ENCODE measurements at regions not wholly inside any gene's neighbourhood (a gene's known extent, or its start where the extent isn't known, plus 50 kb on each side); places are given as distances from the start of the nearest gene placed in this dataset.
A peak's percentile ranks its signal among the peaks of the same experiment; 100 is the strongest.
"Not testable (repeated sequence)": the region's sequence is repeated elsewhere in the genome, so short reads cannot be mapped to it uniquely, and the experiment has no call there.

DNA sequence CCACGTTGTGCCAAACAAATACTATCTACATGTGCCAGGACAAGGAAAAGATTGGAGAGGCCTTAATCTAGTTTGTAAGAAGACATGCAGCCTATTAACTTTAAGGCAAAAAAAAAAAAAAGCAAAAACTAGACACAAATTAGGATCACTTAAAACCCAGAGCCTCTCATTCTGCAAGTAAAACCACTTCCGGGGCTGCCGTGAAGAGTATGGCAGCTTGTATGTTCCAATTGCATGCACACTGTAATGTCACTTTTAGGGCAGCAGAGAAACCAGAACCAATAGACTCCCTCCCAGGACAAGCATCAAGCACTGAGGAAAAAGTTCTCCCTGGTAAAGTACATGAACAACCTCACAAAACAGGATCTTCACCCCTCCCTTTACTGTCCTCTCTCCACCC lies 70.6 kb downstream of the RSL24D1 start:
- DNase-seq, result no peak

DNA sequence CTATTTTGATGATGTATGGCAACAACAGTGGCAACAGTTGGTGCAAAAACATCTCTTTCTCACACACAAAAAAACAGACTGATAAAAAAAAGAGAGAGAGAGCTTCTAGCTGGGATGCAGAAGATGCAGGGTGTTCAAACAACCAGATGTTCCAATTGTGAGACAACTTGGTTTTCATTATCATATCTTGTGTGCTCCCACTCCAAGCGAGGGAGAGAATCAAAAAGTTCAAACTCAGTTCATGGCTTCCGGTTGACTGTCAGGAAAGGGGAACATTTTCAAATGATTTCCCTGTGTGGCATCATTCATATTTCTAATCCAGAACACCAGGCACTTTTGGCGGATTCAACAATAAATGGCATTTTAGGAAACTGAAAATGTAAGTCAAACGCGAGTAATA lies 72.1 kb downstream of the RSL24D1 start:
- no peak for DNase-seq

DNA sequence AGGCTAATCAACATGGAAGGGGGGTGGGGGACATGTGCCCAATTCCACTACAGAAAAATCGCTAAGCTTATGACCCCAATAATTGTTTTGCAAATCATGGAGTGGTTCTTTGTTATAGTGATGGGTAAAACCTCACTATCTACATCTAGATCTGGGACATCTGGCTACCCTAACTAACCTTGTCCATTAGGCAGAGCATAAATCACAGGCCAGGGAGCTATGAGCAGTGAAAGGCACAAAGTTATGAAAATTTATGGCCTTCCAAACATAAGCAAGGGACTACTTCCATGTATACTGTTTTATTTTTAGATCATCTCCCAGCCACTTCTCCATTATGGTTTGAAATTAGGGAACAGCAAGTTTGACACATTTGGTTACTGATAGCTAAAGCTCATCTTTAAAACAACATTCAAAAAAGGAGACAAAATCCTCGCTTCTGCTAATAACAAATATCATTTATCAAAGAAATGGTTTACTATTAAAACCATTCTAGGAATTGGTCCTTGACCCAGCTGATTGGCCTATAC lies 78.3 kb downstream of the RSL24D1 start:
- DNase-seq, result no peak

DNA sequence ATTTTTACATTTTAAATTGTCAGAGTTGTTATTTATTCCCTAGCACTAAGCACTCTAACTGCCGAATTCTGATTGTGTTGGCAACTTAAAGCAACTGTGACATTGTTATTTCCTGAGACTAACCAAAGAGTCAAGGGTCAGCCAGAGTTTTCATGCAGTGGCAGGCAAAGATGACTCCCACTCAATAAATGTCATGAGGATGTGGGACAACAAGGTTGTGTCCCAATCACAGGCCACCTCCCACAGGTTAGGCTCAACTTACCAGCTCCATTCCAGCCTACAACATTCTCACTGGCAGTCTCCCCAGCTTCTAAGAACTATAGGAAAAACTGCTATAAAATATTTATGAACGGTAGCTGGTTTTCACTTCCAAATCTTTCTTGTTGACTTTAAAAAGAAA lies 80.1 kb downstream of the RSL24D1 start:
- no peak for DNase-seq

DNA sequence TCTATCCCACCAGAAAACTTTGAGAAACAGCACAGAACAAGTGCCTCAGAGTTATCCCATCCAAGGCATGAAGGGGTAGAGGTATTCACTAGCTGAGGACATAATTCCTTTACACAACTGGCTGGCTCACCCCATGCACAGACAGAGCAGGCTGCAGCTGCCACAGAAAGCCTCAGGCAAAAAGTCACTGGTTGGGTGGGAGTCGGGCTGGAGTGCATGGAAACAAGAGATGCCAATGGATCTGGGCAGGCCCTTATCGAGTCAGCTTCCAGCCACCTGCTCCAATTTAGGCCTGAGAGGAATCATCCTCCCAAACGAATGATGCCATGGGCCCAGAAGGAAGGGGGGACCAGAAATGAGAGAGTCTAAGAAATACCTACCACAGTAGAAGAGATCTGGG lies 83.0 kb downstream of the RSL24D1 start:
- DNase-seq, result no peak

DNA sequence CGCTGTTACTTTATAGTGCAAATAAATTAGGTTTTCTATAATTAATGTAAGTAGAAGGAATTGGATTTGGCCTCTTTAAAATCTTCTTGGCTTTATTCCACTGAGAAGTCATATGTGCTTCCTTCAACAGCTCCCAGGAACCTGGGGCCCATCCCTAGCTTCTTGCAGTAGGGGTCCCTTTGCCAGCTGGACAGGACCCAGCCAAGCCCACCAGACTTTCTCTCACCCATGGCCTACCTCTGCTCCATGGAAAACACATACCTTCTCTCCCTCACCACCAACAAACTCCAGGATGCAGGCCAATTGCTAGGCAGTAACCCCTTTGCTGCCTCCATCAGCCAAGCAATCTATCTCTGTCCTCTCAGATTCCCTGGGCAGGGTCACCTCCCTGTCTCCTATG lies 84.0 kb downstream of the RSL24D1 start:
- DNase-seq, result no peak

DNA sequence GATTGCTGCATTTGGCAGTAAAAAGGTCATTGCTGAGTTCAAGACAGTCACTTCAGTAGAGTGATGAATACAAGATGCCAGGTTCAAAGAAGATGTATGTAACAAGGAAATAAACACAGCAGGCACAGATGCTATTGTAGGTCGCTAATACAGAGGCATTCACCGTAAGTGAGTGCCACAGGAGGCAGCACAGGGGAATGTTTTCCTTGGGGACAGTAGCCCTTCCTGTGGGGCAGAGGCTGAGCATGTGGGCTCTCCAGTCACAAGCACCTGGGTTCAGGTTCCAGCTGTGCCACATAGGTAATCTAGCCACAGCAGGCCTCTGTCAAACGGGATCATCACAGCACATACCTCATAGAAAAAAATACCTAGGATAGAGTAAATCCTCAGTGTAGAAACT lies 86.3 kb downstream of the RSL24D1 start:
- DNase-seq, result no peak

DNA sequence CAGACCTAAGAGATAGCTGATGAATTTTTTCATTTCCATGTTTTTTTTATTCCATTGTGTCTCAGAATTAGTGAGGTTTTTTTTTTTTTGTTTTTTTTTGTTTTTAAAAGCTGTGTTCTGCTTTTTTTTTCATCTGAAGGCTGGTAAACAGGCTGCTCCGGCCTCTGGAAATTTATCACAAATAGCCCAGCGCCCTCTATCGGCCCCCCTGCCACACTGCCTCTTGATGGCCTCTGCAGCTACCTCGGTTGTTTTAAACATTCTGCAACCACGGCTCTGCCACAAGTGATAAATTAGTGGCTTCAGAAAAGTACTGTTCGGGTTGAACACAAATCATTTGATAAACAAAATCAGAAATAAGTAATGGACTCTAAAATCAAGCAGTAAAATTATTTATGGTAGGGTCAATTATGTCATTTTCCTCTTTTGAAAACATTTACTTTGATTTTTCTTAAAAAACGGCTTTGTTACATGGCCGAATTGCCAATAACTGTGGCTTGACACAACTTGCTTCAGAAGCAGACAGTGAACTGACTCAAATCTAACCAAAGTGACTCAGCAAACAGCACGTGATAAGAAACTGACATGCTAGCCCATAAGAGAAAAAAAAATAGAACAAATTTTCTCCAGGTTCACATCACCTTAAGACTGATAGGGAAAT lies 87.8 kb downstream of the RSL24D1 start:
- peak; percentile 23 for DNase-seq

DNA sequence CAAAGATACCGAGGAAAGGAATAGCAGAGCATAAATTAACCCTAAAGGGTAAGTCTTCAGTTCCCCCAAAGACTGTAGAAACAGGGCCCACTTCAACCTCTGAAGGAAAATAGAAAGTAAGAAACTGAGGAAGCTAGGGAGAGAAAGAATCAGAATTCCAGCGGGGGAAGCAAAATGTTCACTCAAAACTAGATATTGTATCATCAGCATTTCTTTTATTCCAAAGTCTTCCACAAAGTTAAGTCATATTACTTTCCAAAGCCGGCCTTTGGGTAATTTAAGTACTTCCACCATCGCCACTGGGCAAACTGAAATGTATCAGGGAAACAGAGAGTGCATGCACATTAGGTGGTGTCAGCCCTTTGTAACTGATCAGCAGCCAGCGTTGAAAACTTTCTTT lies 88.3 kb downstream of the RSL24D1 start:
- DNase-seq, result no peak

DNA sequence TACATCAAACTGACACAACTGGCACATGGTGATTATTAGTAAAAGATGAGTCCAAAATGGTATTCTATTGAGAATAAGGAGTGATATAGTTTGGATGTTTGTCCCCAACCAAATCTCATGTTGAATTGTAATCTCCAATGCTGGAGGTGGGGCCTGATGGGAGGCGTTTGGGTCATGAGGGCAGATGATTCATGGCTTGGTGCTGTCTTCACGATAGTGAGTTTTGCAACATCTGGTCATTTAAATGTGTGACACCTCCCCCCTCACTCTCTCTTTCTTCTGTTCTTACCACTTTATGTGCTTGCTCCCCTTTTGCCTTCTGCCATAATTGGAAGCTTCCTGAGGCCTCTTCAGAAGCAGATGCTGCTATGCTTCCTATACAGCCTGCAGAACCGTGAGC lies 90.6 kb downstream of the RSL24D1 start:
- no peak for DNase-seq

DNA sequence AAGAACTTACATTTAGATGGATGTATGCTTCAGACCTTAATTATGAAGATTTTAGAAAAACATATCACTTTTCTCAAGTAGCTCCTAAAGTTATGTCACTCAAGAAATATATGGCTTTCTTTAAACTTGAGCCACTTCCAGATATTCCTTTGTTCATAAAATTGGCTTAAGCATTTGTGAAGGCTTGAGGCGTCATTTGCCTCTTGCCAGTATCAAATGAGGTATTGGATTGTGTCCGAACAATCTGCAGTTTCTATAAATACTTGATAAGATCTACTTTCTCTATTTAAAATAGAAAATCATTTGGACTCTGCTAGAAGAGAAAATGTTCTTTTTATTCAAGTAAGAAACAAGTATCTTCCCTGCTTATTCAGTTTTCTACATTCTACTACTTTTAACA lies 102.6 kb downstream of the RSL24D1 start:
- DNase-seq, result no peak

DNA sequence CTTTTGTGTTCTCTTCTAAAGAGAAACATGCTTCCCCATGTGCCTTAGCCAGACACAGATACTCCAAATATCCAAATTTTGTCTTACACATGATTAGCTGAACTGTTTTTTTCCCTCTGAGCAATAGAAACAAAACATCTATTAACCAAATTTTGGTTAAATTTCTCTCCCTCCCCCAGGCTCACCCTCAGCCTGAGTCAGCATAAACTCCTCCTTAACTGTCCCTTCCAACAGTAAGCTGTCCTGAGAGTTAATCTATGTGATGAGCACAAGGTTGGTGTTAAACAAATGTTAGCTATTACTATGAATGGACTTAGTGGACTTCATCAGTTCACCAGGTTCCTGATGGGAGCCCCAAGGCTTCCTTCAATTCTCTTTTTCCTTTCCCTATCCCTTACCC lies 108.5 kb downstream of the RSL24D1 start:
- no peak for DNase-seq

DNA sequence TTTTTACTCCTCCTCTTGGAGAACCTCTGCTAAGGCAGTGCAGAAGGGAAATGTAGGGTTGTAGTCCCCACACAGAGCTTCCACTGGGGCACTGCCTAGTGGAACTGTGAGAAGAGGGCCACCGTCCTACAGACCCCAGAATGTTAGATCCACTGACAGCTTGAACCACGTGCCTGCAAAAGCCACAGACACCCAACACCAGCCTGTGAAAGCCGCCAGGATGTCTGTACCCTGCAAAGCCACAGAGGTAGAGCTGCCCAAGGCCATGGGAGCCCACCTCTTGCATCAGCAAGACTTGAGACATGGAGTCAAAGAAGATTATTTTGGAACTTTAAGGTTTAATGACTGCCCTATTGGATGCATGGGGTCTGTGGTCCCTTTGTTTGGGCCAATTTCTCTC lies 112.1 kb downstream of the RSL24D1 start:
- no peak for DNase-seq

DNA sequence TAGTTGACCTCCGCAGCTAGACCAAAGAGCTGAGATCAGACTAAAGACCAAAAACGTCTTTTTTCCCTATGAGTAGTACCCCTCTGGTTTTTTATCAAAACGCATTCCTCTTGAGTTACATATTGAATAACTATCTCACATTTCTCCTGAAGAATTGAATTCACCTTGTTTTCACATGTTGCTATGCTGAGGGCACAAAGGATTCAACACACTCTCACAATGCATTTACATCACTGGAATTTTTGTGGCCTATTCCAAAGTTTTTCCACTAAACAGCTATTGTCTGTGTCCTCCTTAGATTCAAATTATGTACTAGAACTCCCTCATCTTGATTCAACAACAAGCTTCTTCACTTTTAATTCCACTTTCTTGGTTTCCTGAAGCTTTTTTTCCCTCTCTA lies 112.5 kb downstream of the RSL24D1 start:
- DNase-seq, result peak; percentile 4

DNA sequence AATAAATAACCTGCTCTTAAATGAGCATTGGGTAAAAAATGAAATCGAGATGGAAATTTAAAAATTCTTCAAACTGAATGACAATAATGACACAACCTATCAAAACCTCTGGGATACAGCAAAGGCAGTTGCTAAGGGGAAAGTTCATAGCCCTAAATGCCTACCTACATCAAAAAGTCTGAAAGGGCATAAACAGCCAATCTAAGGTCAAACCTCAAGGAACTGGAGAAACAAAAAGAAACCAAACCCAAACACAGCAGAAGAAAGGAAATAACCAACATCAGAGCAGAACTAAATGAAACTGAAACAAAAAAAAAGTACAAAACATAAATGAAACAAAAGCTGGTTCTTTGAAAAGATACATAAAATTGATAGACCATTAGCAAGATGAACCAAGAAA lies 119.7 kb downstream of the RSL24D1 start:
- not testable (repeated sequence) for DNase-seq

DNA sequence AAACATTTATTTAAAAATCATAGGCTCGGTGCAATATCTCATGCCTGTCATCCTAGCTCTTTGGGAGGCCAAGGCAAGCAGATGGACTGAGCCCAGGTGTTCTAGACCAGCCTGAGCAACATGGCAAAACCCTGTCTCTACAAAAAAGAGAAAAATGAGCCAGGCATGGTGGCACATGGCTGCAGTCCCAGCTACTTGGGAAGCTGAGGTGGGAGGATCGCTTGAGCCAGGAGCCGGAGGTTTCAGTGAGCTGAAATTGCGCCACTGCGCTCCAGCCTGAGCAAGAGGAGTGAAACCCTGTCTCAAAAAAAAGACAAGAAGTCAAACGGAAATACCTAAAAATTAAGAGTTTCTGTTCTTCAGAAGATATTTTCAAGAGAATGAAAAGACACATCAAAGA lies 122.3 kb downstream of the RSL24D1 start:
- no peak for DNase-seq

DNA sequence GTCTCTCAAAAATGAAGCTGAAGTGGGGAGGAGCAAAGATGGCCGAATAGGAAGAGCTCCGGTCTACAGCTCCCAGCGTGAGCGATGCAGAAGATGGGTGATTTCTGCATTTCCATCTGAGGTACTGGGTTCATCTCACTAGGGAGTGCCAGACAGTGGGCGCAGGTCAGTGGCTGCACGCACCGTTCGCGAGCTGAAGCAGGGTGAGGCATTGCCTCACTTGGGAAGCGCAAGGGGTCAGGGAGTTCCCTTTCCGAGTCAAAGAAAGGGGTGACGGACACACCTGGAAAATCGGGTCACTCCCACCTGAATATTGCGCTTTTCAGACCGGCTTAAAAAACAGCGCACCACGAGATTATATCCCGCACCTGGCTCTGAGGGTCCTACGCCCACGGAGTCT lies 132.8 kb downstream of the RSL24D1 start:
- DNase-seq, result not testable (repeated sequence)

DNA sequence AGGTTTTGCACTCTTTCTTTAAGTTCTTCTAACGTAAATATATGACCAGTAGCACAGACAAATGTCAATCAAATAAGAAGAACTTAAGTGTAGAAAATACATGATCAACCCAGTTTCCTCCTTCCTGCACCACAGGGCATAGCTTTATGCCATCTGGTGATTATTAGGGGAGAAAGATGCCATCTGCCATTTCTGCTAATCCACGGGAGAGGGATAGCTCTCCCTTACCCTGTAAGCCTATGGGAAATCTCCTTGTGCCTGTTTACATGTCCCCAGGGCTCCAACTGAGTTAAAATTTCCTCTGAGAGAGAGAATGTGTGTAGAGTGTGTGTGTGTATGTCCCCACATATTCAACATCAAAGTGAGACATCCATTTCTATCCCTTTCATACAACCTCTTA lies 135.9 kb downstream of the RSL24D1 start:
- DNase-seq, result no peak

DNA sequence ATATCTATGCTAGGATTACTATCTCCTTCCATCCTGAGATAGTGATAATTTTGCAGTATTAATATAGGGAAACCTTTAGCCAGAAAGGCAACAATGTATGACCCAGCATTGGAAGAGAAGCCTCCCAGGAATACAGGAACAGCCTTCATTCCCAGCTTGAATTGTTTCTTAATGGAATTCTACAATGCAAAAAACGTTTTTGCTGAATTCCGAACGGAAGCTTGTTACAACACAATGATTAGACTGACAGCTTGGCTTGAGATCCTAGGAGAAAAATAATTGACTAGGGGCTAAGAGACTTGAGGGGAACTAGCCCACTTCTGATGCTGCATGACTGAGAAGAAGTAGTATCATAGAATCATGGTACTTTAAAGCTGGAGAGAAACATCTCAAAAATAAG lies 140.2 kb downstream of the RSL24D1 start:
- no peak for DNase-seq

DNA sequence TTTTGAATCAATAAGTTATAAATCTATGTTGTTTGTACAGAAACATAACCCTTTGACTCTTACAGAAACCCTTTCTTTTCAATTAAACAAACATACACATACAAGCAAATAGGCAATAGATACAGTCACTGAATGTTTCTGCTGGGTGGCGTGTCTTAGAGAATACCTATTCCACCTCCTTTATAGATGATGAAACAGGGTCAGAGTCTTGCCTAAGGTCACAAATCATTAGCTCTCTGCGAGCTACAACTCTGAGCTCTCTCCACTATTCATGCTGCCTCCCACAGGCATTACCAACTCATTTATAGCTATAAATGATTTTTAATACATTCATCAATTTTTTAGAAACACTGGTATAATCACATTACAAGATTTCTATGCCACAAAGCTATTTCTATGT lies 152.6 kb downstream of the RSL24D1 start:
- DNase-seq, result no peak

DNA sequence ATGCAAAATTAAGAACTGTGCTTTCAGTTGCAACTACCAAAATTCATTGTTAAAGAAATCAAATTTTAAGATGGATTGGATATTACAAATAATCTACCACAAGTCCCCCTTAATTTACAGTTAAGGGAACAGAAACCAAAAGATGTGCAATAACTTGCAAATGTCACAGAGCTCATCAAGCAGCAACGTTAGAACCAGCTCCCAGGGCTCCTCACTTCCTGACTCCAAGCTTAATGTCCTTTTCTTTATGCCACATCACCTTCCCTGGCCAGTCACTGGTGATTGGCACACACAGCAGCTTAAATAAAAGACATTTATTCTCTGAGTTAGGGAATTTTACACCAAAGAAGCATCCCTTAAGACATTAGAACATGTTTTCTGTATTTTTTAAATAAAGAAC lies 159.7 kb downstream of the RSL24D1 start:
- no peak for DNase-seq

DNA sequence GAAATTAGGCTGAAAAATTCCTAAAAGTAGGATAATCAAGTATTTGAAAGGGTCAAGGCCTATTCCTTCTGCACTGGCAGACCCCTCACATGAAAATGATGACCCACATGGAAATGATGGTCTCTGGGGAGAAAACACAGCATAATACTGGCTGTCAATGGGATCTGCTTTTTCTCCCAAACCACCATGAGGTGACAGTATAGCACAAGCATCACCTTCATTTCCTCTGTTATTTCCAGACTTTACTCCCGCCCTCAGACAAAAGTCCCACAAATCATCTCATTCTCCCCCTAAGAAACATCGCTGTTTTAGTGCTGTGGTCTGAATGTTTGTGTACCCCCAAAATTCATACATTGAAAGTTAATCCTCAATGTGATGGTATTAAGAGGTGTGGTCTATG lies 161.0 kb downstream of the RSL24D1 start:
- DNase-seq, result no peak

DNA sequence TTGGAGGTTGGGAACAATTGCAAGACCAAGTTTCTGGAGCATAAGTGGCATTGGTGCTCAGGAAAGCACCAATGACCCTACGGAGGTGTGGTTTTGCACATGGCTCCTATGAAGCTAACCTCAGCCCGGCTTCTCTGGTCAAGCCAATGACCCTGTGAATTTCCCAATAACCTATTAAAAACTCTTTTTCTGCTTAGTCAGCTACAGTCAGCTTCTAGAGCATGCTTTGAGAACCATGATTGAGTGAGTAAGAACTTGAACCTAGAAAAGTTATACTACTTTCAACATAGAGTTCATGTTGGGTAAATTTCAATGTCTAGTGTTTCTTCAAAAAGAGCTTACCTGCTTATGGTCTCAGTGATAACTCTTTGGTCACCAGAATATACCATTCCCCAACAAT lies 163.2 kb downstream of the RSL24D1 start:
- DNase-seq, result no peak

DNA sequence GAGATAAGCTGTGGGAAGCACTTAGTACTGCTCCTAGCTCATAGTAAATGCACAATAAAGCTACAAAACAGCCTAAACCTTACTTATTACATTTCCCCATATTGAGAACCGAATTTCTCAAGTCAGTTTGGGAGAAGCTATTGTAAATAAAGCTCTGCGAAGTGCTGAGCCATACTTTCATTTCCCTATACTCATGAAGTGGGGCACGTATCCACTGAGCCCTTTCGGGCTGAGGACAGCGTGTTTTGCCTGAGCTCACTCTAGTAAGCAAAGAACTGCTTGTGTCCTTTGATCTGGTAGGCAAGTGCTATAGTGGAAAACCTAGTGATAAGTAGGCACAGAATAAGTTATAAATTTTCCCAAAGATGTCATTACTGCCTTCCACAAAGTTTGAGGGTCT lies 165.0 kb downstream of the RSL24D1 start:
- DNase-seq, result no peak

DNA sequence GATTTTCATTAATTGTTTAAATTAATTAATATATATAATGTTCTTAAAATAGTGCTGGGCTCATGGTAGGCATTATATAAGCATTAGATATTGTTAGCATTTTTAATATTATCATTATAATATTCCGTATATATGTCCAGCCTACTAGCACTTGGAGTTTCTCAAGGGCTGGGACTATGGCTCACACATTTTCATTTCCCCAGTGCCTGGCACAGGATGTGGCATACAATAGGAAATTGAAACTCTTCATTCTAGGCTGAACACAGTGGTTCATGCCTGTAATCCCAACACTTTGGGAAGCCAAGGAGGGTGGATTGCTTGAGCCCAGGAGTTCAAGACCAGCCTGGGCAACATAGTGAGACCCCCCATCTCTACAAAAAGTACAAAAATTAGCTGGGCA lies 170.4 kb downstream of the RSL24D1 start:
- DNase-seq, result no peak

DNA sequence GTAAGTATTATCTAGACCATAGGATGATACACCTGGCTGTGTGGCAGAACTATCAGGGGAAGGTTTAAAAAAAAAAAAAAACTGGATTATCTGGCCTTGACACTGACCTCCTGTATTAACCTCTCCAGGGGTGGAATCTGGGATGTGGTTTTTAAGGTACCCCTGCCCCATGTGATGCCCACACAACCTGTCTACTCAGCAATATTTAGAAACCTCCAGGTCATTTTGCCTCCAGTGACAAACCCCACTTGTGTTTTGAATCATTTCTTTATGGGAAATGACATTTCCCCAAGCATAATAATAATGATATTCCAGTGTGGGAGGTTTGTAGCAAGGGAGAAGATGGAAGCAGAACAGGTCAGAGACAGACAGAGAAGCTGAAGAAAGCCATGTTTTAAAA lies 179.1 kb downstream of the RSL24D1 start:
- DNase-seq, result no peak

All from NCI-H226 (cell line).